Hepatocyte (in vitro differentiated cells): ENCODE measurements at regions not wholly inside any gene's neighbourhood (a gene's known extent, or its start where the extent isn't known, plus 50 kb on each side); places are given as distances from the start of the nearest gene placed in this dataset.
"Not testable (repeated sequence)": the region's sequence is repeated elsewhere in the genome, so short reads cannot be mapped to it uniquely, and the experiment has no call there.

Source experiments
- DNase-seq: peaks from one replicate; pipeline ENCODE4 v3.0.0-alpha.2; 2016; ENCODE audit warnings: low spot score
- H2AFZ ChIP-seq: fragments of 200-600 bp; sonication (generic); 2 replicates; pipeline ENCODE4 v1.6.0; 2016; ENCODE audit warnings: antibody characterized with exemption, mild to moderate bottlenecking
- H3K27ac ChIP-seq: fragments of 200-600 bp; sonication (generic); 2 replicates; pipeline ENCODE4 v1.5.1; 2016; ENCODE audit warnings: mild to moderate bottlenecking
- H3K27me3 ChIP-seq: fragments of 200-600 bp; sonication (generic); 2 replicates; pipeline ENCODE4 v1.6.1; 2016
- H3K36me3 ChIP-seq: fragments of 200-600 bp; sonication (generic); replicated peaks from 2 replicates; pipeline ENCODE4 v1.5.1; 2016; ENCODE audit warnings: low read depth; ENCODE audit not compliant: insufficient read depth
- H3K4me1 ChIP-seq: fragments of 200-600 bp; sonication (generic); 2 replicates; pipeline ENCODE4 v1.5.1; 2016; ENCODE audit warnings: mild to moderate bottlenecking, moderate library complexity; ENCODE audit not compliant: insufficient read depth
- H3K4me2 ChIP-seq: fragments of 200-600 bp; sonication (generic); 2 replicates; pipeline ENCODE4 v1.6.0; 2016
- H3K4me3 ChIP-seq: fragments of 200-600 bp; sonication (generic); 2 replicates; pipeline ENCODE4 v1.5.1; 2016; ENCODE audit warnings: mild to moderate bottlenecking
- H3K79me2 ChIP-seq: fragments of 200-600 bp; sonication (generic); 2 replicates; pipeline ENCODE4 v1.6.0; 2017; ENCODE audit warnings: mild to moderate bottlenecking
- H3K9me2 ChIP-seq: fragments of 200-600 bp; sonication (generic); replicated peaks from 2 replicates; pipeline ENCODE4 v1.6.0; 2017; ENCODE audit warnings: mild to moderate bottlenecking; ENCODE audit not compliant: insufficient read depth
- H3K9me3 ChIP-seq: fragments of 200-600 bp; sonication (generic); 2 replicates; pipeline ENCODE4 v1.5.1; 2016; ENCODE audit warnings: low read depth, mild to moderate bottlenecking
- H4K20me1 ChIP-seq: fragments of 200-600 bp; sonication (generic); 2 replicates; pipeline ENCODE4 v1.6.0; 2016; ENCODE audit warnings: mild to moderate bottlenecking; ENCODE audit not compliant: insufficient read depth, poor library complexity, severe bottlenecking
- EZH2 ChIP-seq: fragments of 200-600 bp; sonication (generic); IDR thresholded peaks from 2 replicates; pipeline ENCODE4 v1.6.1; 2016; ENCODE audit warnings: antibody characterized with exemption, mild to moderate bottlenecking, borderline replicate concordance
- EZH2phosphoT487 ChIP-seq: fragments of 200-600 bp; sonication (generic); IDR thresholded peaks from one replicate; pipeline ENCODE4 v1.6.1; 2018; ENCODE audit warnings: antibody characterized with exemption, mild to moderate bottlenecking, low read depth, moderate library complexity; ENCODE audit not compliant: unreplicated experiment, severe bottlenecking
- WGBS: methylation state at CpG from one replicate; pipeline ENCODE4 v1.1.6; 2016; ENCODE audit warnings: low lambda C conversion rate; ENCODE audit errors: missing lambda C conversion rate; 5-methylcytosine and 5-hydroxymethylcytosine counted together
- TF ChIP-seq, protein P1 (sequence below): fragments of 200-600 bp; sonication (generic); IDR thresholded peaks from 2 replicates; pipeline ENCODE4 v1.5.1; 2016; ENCODE audit warnings: antibody characterized with exemption, mild to moderate bottlenecking; ENCODE audit not compliant: poor library complexity

DNA sequence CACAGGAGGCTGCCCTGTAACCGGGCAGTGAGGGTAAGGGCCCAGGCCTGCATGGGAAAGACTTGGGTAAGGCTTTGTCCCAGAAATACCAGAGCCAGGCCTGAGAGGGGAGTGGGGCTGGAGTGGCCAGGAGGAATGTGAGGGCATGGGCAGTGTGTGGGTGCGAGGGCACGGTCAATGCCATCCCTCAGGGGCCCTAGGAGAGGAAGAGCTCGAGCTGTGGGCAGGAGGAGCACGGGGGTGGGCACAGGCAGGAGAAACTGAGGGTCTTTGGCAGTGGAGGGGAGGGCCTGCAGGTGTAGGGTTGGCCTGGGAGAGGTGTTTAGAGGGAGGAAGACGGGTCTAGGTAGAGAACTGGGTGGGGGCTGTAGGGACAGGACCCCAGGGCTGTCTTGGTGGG lies 381.6 kb downstream of the TMEM121 start:
- Histone ChIP-seq H3K79me2 (no peaks in the 10 kb centered on the region), H3K27ac (no peak overlapping the region), H3K4me2 (no peak overlapping the region), H2AFZ (no peak overlapping the region), H3K9me3 (no peaks in the 10 kb centered on the region), H3K36me3 (no peaks in the 10 kb centered on the region), H3K27me3 (no peaks in the 10 kb centered on the region), H3K4me3 (no peak overlapping the region), H3K4me1 (no peaks in the 10 kb centered on the region), H3K9me2 (no peaks in the 10 kb centered on the region), H4K20me1 (no peaks in the 10 kb centered on the region)
- DNase-seq: no peak
- 43% methylated on average over 3 of the region's 6 CpGs for WGBS
- TF ChIP-seq EZH2 (no peak), EZH2phosphoT487 (no peak)
- TF ChIP-seq, protein P1, sequence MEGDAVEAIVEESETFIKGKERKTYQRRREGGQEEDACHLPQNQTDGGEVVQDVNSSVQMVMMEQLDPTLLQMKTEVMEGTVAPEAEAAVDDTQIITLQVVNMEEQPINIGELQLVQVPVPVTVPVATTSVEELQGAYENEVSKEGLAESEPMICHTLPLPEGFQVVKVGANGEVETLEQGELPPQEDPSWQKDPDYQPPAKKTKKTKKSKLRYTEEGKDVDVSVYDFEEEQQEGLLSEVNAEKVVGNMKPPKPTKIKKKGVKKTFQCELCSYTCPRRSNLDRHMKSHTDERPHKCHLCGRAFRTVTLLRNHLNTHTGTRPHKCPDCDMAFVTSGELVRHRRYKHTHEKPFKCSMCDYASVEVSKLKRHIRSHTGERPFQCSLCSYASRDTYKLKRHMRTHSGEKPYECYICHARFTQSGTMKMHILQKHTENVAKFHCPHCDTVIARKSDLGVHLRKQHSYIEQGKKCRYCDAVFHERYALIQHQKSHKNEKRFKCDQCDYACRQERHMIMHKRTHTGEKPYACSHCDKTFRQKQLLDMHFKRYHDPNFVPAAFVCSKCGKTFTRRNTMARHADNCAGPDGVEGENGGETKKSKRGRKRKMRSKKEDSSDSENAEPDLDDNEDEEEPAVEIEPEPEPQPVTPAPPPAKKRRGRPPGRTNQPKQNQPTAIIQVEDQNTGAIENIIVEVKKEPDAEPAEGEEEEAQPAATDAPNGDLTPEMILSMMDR: no peak

DNA sequence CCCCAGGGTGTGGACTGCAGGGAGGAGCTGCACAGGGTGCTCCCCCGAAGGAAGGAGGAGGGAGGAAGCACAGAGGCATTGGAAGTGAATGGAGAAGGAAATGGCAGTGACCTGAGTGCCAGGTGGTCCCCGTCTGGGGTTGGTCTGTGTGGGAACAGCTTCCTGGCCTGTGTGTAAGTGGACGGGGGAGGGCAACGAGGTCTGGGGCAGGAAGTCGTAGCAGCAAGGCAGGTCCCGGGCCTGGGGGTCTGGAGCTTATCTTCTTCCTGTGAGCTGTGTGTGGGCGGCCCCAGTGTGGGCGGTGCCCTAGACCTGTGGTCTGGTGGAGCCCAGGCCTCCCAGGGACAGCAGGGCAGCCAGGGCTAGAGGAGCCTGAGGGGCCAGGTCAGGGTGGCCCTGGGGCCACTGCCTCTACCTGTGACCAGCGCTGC lies 382.1 kb downstream of the TMEM121 start:
- Histone ChIP-seq H4K20me1 (no peaks in the 10 kb centered on the region), H3K36me3 (no peaks in the 10 kb centered on the region), H3K79me2 (no peaks in the 10 kb centered on the region), H2AFZ (no peak overlapping the region), H3K4me3 (no peak overlapping the region), H3K4me2 (no peak overlapping the region), H3K9me2 (no peaks in the 10 kb centered on the region), H3K27ac (no peak overlapping the region), H3K27me3 (no peaks in the 10 kb centered on the region), H3K9me3 (no peaks in the 10 kb centered on the region), H3K4me1 (no peaks in the 10 kb centered on the region)
- 80% methylated on average over 8 of the region's 9 CpGs for WGBS
- no peak for DNase-seq
- TF ChIP-seq, protein P1: no peak
- TF ChIP-seq EZH2: no peak
- no peak for TF ChIP-seq EZH2phosphoT487

DNA sequence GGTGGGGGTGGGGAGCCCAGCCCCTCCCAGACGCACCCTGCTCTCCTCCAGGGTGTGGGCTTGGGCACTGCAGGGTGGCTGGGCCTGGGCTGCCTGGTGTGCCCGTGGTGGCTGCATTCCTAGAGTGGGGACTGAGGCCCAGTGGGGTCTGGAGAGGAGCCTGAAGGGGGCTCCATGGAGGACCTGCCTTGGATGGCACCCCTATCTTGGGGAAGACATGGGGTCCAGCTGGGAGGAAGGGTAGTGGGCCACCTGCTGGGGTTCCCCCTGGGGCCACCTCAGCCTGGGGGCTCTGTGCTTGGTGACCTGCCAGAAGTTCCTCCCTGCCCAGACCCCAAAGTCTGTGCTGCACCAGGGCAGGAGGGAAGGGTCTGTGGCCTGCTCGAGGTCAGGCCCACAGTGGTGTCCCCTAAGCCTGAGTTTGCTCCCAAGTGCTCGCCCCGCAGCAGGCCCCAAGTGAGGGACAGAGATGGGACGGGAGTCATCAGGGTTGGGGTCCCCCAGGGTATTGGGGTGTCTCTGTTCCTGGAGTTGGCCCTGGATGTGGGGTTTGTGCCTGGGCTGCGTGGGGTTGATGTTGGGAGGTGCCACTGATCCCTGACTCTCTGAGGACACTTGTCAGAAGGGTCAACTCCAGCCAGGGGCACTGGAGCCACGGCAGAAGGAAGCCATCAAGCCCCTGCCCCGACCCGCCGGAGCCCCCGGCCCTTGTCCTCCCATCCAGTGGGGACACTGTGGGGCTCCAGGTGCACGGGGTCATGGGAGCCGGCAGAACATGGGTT lies 382.9 kb downstream of the TMEM121 start:
- Histone ChIP-seq H3K9me2 (no peaks in the 10 kb centered on the region), H3K4me1 (no peaks in the 10 kb centered on the region), H3K79me2 (no peaks in the 10 kb centered on the region), H3K27ac (no peak overlapping the region), H3K27me3 (no peaks in the 10 kb centered on the region), H3K9me3 (no peaks in the 10 kb centered on the region), H3K4me3 (no peak overlapping the region), H2AFZ (no peak overlapping the region), H3K4me2 (no peak overlapping the region), H4K20me1 (no peaks in the 10 kb centered on the region), H3K36me3 (no peaks in the 10 kb centered on the region)
- TF ChIP-seq EZH2phosphoT487: no peak
- TF ChIP-seq, protein P1: no peak
- WGBS: 82% methylated on average over 11 of the region's 14 CpGs
- no peak for DNase-seq

DNA sequence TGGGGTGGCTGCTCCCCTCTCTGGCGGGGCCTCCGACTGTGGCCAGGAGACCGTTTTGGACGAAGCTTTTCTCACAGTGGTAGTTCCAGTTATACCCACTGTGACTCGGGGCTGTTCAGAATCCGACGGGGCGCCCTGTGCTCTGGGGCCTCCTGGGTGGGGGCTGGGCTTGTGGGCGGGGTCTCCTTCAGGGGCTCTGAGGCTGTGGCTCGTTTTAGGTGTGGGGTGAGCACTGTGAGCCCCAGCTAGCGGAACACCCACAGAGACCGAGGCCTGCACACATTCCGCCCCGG lies 383.4 kb downstream of the TMEM121 start:
- H3K9me2 ChIP-seq, H3K9me3 ChIP-seq, H3K27me3 ChIP-seq, H3K79me2 ChIP-seq, H3K36me3 ChIP-seq, H3K4me1 ChIP-seq, H3K4me3 ChIP-seq, DNase-seq, H2AFZ ChIP-seq, H4K20me1 ChIP-seq, H3K27ac ChIP-seq, H3K4me2 ChIP-seq: not testable (repeated sequence)
- 88% methylated on average over 10 of the region's 14 CpGs for WGBS
